GM12878 (cell line): ENCODE measurements at regions not wholly inside any gene's neighbourhood (a gene's known extent, or its start where the extent isn't known, plus 50 kb on each side); places are given as distances from the start of the nearest gene placed in this dataset.

Source experiments
- ATAC-seq: fragments of 200-7000 bp; cut with Tn5 transposase; 3 replicates; pipeline ENCODE4 v1.9.1; 2020; ENCODE audit warnings: mild to moderate bottlenecking, moderate library complexity
- BruUV-seq: library from RNA; stranded (reverse); fragments of 400-500 nt; replicated peaks from 2 replicates; lab custom pipeline; 2021; lab: Mats Ljungman, UMichigan
- CTCF ChIA-PET: fragments of 300-600 bp; sonication (Branson Sonifier 250); formaldehyde crosslinking; extraction: SDS; loops from one replicate; lab custom pipeline; 2021; ENCODE audit warnings: inconsistent platforms; lab: Yijun Ruan, JAX
- POLR2A ChIA-PET: fragments of 350-600 bp; formaldehyde crosslinking; extraction: SDS; loops from one replicate; lab custom pipeline; 2021; ENCODE audit warnings: inconsistent platforms; lab: Charles Lee
- RAD21 ChIA-PET: fragments of 300-600 bp; sonication (Branson Sonifier 250); formaldehyde crosslinking; loops from one replicate; lab custom pipeline; 2023; ENCODE audit warnings: antibody characterized with exemption; ENCODE audit not compliant: unreplicated experiment; lab: Charles Lee
- SMC1A ChIA-PET: fragments of 300-600 bp; sonication (Branson Sonifier 250); formaldehyde crosslinking; loops from one replicate; lab custom pipeline; 2023; ENCODE audit not compliant: unreplicated experiment, uncharacterized antibody; lab: Charles Lee
- DNase-seq: peaks from one replicate; pipeline ENCODE4 v3.0.0-alpha.2; 2011; ENCODE audit warnings: low read depth, low spot score
- FAIRE-seq: peaks from 3 replicates; lab custom pipeline; 2011; peaks lifted over from hg19 to GRCh38; lab: Jason Lieb, UNC
- H2AFZ ChIP-seq: 2 replicates; pipeline ENCODE4 v1.6.0; 2011; ENCODE audit warnings: low read depth, low read length, control low read depth; ENCODE audit not compliant: control insufficient read depth
- H3K27ac ChIP-seq: 2 replicates; pipeline ENCODE4 v1.5.1; 2011; ENCODE audit warnings: control low read depth; ENCODE audit not compliant: control insufficient read depth, insufficient read depth
- H3K27me3 ChIP-seq, 2 experiments: replicated peaks in 1 of 2; 2 replicates each; pipeline versions ENCODE4 v1.6.0 to v1.6.1; 2011; ENCODE audit warnings: low read length in 1 of 2; ENCODE audit not compliant: control insufficient read depth in 2 of 2, insufficient read depth in 2 of 2
- H3K36me3 ChIP-seq, 2 experiments: 2 replicates each; pipeline ENCODE4 v1.5.1; 2011; ENCODE audit warnings: low read length in 1 of 2; ENCODE audit not compliant: control insufficient read depth in 2 of 2, insufficient read depth in 2 of 2
- H3K4me1 ChIP-seq: 2 replicates; pipeline ENCODE4 v1.6.1; 2011; ENCODE audit warnings: mild to moderate bottlenecking, low read length, moderate library complexity, mixed read lengths; ENCODE audit not compliant: control insufficient read depth, insufficient read depth
- H3K4me2 ChIP-seq: 2 replicates; pipeline ENCODE4 v1.6.0; 2011; ENCODE audit warnings: control low read depth; ENCODE audit not compliant: control insufficient read depth, insufficient read depth
- H3K4me3 ChIP-seq: fragments of 200-600 bp; sonication (generic); 2 replicates; pipeline ENCODE4 v1.5.1; 2016
- H3K79me2 ChIP-seq: 2 replicates; pipeline ENCODE4 v1.6.0; 2011; ENCODE audit warnings: low read length; ENCODE audit not compliant: control insufficient read depth, insufficient read depth
- H3K9ac ChIP-seq: 2 replicates; pipeline ENCODE4 v1.8.0; 2011; ENCODE audit warnings: low read length, control low read depth, mixed read lengths; ENCODE audit not compliant: control insufficient read depth, insufficient read depth
- H3K9me3 ChIP-seq: replicated peaks from 3 replicates; pipeline ENCODE4 v1.5.1; 2011; ENCODE audit warnings: mild to moderate bottlenecking, low read length; ENCODE audit not compliant: control insufficient read depth, insufficient read depth
- H4K20me1 ChIP-seq: 2 replicates; pipeline ENCODE4 v1.6.0; 2011; ENCODE audit not compliant: control insufficient read depth, insufficient read depth
- BACH1 ChIP-seq: fragments of 450-650 bp; IDR thresholded peaks from 2 replicates; pipeline ENCODE4 v1.6.1; 2017; ENCODE audit warnings: mild to moderate bottlenecking, borderline replicate concordance
- CBX3 ChIP-seq: fragments of 200-600 bp; sonication (generic); IDR thresholded peaks from 2 replicates; pipeline ENCODE4 v1.6.1; 2016; ENCODE audit warnings: low read depth, borderline replicate concordance
- EED ChIP-seq: sonication (generic); IDR thresholded peaks from 2 replicates; pipeline ENCODE4 v1.6.1; 2016; ENCODE audit warnings: antibody characterized with exemption, low read depth
- RFX5 ChIP-seq: IDR thresholded peaks from 2 replicates; pipeline ENCODE4 v1.6.1; 2011; ENCODE audit warnings: low read depth, low read length, improper control_type of control experiment
- TARDBP ChIP-seq: IDR thresholded peaks from 2 replicates; pipeline ENCODE4 v1.6.1; 2016; ENCODE audit warnings: borderline replicate concordance
- WGBS: methylation state at CpG from one replicate; pipeline ENCODE4 v1.1.6; 2016; ENCODE audit warnings: low lambda C conversion rate; ENCODE audit not compliant: insufficient replicate concordance, insufficient coverage; ENCODE audit errors: missing lambda C conversion rate; 5-methylcytosine and 5-hydroxymethylcytosine counted together
- in situ Hi-C: fragments of 300-500 bp; cut with MboI; formaldehyde crosslinking; loops from 9 replicates; pipeline ENCODE4 v1.14.3; 2018; ENCODE audit warnings: mixed read lengths
- intact Hi-C: fragments of 100-400 bp; cut with micrococcal nuclease; formaldehyde crosslinking; loops from one replicate; pipeline ENCODE4 v1.14.2; 2022; ENCODE audit not compliant: unreplicated experiment
- TF ChIP-seq, protein P1 (sequence below): IDR thresholded peaks from 2 replicates; pipeline ENCODE4 v1.6.1; 2011; ENCODE audit warnings: borderline replicate concordance, low read depth, mild to moderate bottlenecking, moderate library complexity, mixed read lengths, low read length; ENCODE audit not compliant: insufficient read depth; ENCODE audit errors: extremely low read length
- TF ChIP-seq, protein P2 (sequence below): IDR thresholded peaks from 2 replicates; pipeline ENCODE4 v1.6.1; 2012; ENCODE audit warnings: low read depth, low read length, improper control_type of control experiment
- TF ChIP-seq, protein P3 (sequence below): IDR thresholded peaks from 2 replicates; pipeline ENCODE4 v1.6.1; 2011; ENCODE audit warnings: low read depth, mild to moderate bottlenecking, low read length, moderate library complexity, borderline replicate concordance; ENCODE audit errors: extremely low read depth
- TF ChIP-seq, protein P4 (sequence below), 3 experiments: IDR thresholded peaks in 2 of 3; conservative IDR thresholded peaks in 1 of 3; 2 replicates each; pipeline ENCODE4 v1.5.1; 2011; ENCODE audit warnings: low read depth in 3 of 3, low read length in 3 of 3, mild to moderate bottlenecking in 3 of 3, control low read depth in 2 of 3, moderate library complexity in 2 of 3, inconsistent platforms in 1 of 3, mixed read lengths in 1 of 3; ENCODE audit not compliant: control insufficient read depth in 2 of 3, insufficient read depth in 1 of 3; ENCODE audit errors: extremely low read depth in 1 of 3
- TF ChIP-seq, protein P5 (sequence below): fragments of 450-650 bp; formaldehyde crosslinking; IDR thresholded peaks from 2 replicates; pipeline ENCODE4 v1.4.0; 2020; ENCODE audit warnings: mild to moderate bottlenecking, moderate library complexity
- TF ChIP-seq, protein P6 (sequence below): fragments of 450-650 bp; IDR thresholded peaks from 2 replicates; pipeline ENCODE4 v1.6.1; 2016; ENCODE audit warnings: mild to moderate bottlenecking
- TF ChIP-seq, protein P7 (sequence below): fragments of 450-650 bp; IDR thresholded peaks from 2 replicates; pipeline ENCODE4 v1.6.1; 2017; ENCODE audit warnings: borderline replicate concordance

DNA sequence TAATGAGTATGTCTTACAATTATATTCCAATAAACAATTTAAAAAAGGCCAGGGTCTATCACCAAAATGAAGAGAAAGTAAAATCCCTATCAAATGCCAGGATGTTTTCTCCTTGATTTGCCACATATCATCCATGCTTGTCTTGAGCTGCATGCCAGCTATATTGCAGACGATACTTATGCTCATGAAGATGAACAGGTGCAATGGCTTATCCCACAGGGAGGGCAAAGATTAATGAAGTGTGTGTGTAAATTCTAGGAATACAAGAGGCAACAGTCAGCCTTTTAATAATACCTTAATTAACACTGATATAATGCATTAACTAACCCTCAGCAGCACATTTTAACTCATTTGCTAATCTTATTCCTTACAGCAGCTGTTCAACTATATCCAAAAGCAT, 850.5 kb downstream of the KCNA4 start:
- H2AFZ ChIP-seq: no peak overlapping the region
- RAD21 ChIA-PET: no interaction called here
- CTCF ChIA-PET: interaction anchor here (0.7 kb wide), 2 partner anchors 163 to 1448 kb away, joined by 3 read pairs; no protein-coding TSS in a partner anchor
- no peaks in the 10 kb centered on the region for H3K36me3 ChIP-seq
- no peaks in the 10 kb centered on the region for H3K4me1 ChIP-seq
- no peak for ATAC-seq
- H3K9me3 ChIP-seq: no peaks in the 10 kb centered on the region
- no peak overlapping the region for H3K9ac ChIP-seq
- BruUV-seq: no TSS peak
- no peak for FAIRE-seq
- no peak for DNase-seq
- no peaks in the 10 kb centered on the region for H3K27me3 ChIP-seq
- SMC1A ChIA-PET: no interaction called here
- no peak overlapping the region for H3K4me3 ChIP-seq
- H3K79me2 ChIP-seq: no peaks in the 10 kb centered on the region
- no peaks in the 10 kb centered on the region for H4K20me1 ChIP-seq
- no peak overlapping the region for H3K4me2 ChIP-seq
- intact Hi-C loops: no loop called here
- in situ Hi-C loops: loop anchor here (10.0 kb wide), 1 partner anchor 1462 kb away; the partner anchor contains the start of gene BDNF
- H3K27ac ChIP-seq: no peak overlapping the region
- 0% methylated on average over 1 of the region's 1 CpG for WGBS
- POLR2A ChIA-PET: no interaction called here
- TF ChIP-seq, protein P1, sequence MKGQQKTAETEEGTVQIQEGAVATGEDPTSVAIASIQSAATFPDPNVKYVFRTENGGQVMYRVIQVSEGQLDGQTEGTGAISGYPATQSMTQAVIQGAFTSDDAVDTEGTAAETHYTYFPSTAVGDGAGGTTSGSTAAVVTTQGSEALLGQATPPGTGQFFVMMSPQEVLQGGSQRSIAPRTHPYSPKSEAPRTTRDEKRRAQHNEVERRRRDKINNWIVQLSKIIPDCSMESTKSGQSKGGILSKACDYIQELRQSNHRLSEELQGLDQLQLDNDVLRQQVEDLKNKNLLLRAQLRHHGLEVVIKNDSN: no peak
- TF ChIP-seq, protein P2, sequence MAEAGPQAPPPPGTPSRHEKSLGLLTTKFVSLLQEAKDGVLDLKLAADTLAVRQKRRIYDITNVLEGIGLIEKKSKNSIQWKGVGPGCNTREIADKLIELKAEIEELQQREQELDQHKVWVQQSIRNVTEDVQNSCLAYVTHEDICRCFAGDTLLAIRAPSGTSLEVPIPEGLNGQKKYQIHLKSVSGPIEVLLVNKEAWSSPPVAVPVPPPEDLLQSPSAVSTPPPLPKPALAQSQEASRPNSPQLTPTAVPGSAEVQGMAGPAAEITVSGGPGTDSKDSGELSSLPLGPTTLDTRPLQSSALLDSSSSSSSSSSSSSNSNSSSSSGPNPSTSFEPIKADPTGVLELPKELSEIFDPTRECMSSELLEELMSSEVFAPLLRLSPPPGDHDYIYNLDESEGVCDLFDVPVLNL: no peak
- no peak for TF ChIP-seq TARDBP
- no peak for TF ChIP-seq RFX5
- TF ChIP-seq, protein P3, sequence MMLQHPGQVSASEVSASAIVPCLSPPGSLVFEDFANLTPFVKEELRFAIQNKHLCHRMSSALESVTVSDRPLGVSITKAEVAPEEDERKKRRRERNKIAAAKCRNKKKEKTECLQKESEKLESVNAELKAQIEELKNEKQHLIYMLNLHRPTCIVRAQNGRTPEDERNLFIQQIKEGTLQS: no peak
- no peak for TF ChIP-seq CBX3
- TF ChIP-seq, protein P4, sequence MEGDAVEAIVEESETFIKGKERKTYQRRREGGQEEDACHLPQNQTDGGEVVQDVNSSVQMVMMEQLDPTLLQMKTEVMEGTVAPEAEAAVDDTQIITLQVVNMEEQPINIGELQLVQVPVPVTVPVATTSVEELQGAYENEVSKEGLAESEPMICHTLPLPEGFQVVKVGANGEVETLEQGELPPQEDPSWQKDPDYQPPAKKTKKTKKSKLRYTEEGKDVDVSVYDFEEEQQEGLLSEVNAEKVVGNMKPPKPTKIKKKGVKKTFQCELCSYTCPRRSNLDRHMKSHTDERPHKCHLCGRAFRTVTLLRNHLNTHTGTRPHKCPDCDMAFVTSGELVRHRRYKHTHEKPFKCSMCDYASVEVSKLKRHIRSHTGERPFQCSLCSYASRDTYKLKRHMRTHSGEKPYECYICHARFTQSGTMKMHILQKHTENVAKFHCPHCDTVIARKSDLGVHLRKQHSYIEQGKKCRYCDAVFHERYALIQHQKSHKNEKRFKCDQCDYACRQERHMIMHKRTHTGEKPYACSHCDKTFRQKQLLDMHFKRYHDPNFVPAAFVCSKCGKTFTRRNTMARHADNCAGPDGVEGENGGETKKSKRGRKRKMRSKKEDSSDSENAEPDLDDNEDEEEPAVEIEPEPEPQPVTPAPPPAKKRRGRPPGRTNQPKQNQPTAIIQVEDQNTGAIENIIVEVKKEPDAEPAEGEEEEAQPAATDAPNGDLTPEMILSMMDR (IDR thresholded peaks at IDR 0.05 in 2 of 3, conservative IDR thresholded peaks at IDR 0.05 in 1 of 3; ENCODE audit: control insufficient read depth in 2 of 3, extremely low read depth in 1 of 3, insufficient read depth in 1 of 3, low read depth in 3 of 3, low read length in 3 of 3): no peak
- TF ChIP-seq EED: no peak
- TF ChIP-seq, protein P5, sequence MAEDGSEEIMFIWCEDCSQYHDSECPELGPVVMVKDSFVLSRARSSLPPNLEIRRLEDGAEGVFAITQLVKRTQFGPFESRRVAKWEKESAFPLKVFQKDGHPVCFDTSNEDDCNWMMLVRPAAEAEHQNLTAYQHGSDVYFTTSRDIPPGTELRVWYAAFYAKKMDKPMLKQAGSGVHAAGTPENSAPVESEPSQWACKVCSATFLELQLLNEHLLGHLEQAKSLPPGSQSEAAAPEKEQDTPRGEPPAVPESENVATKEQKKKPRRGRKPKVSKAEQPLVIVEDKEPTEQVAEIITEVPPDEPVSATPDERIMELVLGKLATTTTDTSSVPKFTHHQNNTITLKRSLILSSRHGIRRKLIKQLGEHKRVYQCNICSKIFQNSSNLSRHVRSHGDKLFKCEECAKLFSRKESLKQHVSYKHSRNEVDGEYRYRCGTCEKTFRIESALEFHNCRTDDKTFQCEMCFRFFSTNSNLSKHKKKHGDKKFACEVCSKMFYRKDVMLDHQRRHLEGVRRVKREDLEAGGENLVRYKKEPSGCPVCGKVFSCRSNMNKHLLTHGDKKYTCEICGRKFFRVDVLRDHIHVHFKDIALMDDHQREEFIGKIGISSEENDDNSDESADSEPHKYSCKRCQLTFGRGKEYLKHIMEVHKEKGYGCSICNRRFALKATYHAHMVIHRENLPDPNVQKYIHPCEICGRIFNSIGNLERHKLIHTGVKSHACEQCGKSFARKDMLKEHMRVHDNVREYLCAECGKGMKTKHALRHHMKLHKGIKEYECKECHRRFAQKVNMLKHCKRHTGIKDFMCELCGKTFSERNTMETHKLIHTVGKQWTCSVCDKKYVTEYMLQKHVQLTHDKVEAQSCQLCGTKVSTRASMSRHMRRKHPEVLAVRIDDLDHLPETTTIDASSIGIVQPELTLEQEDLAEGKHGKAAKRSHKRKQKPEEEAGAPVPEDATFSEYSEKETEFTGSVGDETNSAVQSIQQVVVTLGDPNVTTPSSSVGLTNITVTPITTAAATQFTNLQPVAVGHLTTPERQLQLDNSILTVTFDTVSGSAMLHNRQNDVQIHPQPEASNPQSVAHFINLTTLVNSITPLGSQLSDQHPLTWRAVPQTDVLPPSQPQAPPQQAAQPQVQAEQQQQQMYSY (CRISPR knock-in tag): no peak
- TF ChIP-seq, protein P6, sequence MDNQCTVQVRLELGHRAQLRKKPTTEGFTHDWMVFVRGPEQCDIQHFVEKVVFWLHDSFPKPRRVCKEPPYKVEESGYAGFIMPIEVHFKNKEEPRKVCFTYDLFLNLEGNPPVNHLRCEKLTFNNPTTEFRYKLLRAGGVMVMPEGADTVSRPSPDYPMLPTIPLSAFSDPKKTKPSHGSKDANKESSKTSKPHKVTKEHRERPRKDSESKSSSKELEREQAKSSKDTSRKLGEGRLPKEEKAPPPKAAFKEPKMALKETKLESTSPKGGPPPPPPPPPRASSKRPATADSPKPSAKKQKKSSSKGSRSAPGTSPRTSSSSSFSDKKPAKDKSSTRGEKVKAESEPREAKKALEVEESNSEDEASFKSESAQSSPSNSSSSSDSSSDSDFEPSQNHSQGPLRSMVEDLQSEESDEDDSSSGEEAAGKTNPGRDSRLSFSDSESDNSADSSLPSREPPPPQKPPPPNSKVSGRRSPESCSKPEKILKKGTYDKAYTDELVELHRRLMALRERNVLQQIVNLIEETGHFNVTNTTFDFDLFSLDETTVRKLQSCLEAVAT: no peak
- TF ChIP-seq, protein P7, sequence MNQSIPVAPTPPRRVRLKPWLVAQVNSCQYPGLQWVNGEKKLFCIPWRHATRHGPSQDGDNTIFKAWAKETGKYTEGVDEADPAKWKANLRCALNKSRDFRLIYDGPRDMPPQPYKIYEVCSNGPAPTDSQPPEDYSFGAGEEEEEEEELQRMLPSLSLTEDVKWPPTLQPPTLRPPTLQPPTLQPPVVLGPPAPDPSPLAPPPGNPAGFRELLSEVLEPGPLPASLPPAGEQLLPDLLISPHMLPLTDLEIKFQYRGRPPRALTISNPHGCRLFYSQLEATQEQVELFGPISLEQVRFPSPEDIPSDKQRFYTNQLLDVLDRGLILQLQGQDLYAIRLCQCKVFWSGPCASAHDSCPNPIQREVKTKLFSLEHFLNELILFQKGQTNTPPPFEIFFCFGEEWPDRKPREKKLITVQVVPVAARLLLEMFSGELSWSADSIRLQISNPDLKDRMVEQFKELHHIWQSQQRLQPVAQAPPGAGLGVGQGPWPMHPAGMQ: no peak
- TF ChIP-seq BACH1: no peak
